ENCODE measurements at regions not wholly inside any gene's neighbourhood (a gene's known extent, or its start where the extent isn't known, plus 50 kb on each side); places are given as distances from the start of the nearest gene placed in this dataset.

GRCh38 chr2:2827046-2827636 is 496.1 kb upstream of the MYT1L start:
- Histone ChIP-seq H3K4me1 (peaks cover 32% of the 10 kb centered on the region), H3K4me3 (no peak overlapping the region), H3K27me3 (no peaks in the 10 kb centered on the region), H3K9ac (no peak overlapping the region), H3K9me3 (peaks cover under 1% of the 10 kb centered on the region; the same call in 1 of the 2 replicates), H3K4me2 (no peak overlapping the region), H3K36me3 (no peaks in the 10 kb centered on the region), H4K20me1 (no peaks in the 10 kb centered on the region), H3K27ac (no peak overlapping the region)
- TF ChIP-seq Cebpa-rat (IDR thresholded peaks at IDR 0.05), result no peak

- Histone ChIP-seq H3K36me3 (no peaks in the 10 kb centered on the region), H3K9me3 (peaks cover 5% of the 10 kb centered on the region; the same call in 1 of the 2 replicates), H3K27me3 (no peaks in the 10 kb centered on the region), H3K27ac (no peak overlapping the region), H3K4me1 (peaks cover 29% of the 10 kb centered on the region), H3K4me2 (peak overlapping the region; percentile 51), H4K20me1 (no peaks in the 10 kb centered on the region), H3K4me3 (no peak overlapping the region), H3K9ac (no peak overlapping the region)
- no peak for TF ChIP-seq Cebpa-rat (IDR thresholded peaks at IDR 0.05)
Observed at GRCh38 chr2:2826621-2827020, 495.5 kb upstream of the MYT1L start.

- Histone ChIP-seq H3K9ac (no peak overlapping the region), H3K4me2 (peak overlapping the region; percentile 51), H3K27ac (no peak overlapping the region), H3K9me3 (peaks cover 10% of the 10 kb centered on the region), H3K27me3 (no peaks in the 10 kb centered on the region), H4K20me1 (no peaks in the 10 kb centered on the region), H3K4me1 (peaks cover 25% of the 10 kb centered on the region), H3K4me3 (no peak overlapping the region), H3K36me3 (no peaks in the 10 kb centered on the region)
- no peak for TF ChIP-seq Cebpa-rat (IDR thresholded peaks at IDR 0.05)
Observed at GRCh38 chr2:2826209-2826551, 495.1 kb upstream of the MYT1L start.

- Histone ChIP-seq H3K9ac (no peak overlapping the region), H3K9me3 (peaks cover 10% of the 10 kb centered on the region), H3K4me3 (no peak overlapping the region), H3K27ac (no peak overlapping the region), H3K27me3 (no peaks in the 10 kb centered on the region), H4K20me1 (no peaks in the 10 kb centered on the region), H3K4me2 (peak overlapping the region; percentile 51), H3K36me3 (no peaks in the 10 kb centered on the region), H3K4me1 (peaks cover 22% of the 10 kb centered on the region)
- no peak for TF ChIP-seq Cebpa-rat (IDR thresholded peaks at IDR 0.05)
Observed at GRCh38 chr2:2825516-2826208, 494.6 kb upstream of the MYT1L start.

DNA sequence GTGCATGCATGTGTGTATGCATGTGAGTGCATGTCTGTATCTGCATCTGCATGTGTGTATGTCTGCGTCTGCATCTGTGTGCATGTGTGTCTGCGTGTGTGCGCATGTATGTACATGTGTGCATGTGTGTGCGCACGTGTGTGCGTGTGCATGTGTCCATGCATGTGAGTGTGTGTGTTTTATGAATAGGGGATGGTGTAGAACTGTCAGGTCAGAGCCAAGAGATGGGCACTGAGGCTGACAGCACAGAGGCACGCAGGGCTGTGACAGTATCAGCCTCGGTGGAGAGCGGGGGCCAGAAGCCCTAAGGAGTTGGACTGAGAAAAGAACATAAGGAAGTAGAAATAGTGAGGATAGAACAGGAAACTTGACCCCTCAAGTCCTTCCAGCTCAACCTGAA is 494.0 kb upstream of the MYT1L start:
- peaks cover 10% of the 10 kb centered on the region for H3K9me3 ChIP-seq
- no peak overlapping the region for H3K4me2 ChIP-seq
- H3K27me3 ChIP-seq, result no peaks in the 10 kb centered on the region
- H3K36me3 ChIP-seq, result no peaks in the 10 kb centered on the region
- H3K4me1 ChIP-seq, result peaks cover 22% of the 10 kb centered on the region
- H4K20me1 ChIP-seq, result no peaks in the 10 kb centered on the region
- H3K4me3 ChIP-seq, result no peak overlapping the region
- no peak for TF ChIP-seq Cebpa-rat (IDR thresholded peaks at IDR 0.05)
- no peak overlapping the region for H3K27ac ChIP-seq
- no peak overlapping the region for H3K9ac ChIP-seq

- Histone ChIP-seq H3K9me3 (peaks cover 10% of the 10 kb centered on the region), H3K9ac (no peak overlapping the region), H3K4me1 (peaks cover 22% of the 10 kb centered on the region), H3K4me3 (no peak overlapping the region), H3K27me3 (no peaks in the 10 kb centered on the region), H3K4me2 (no peak overlapping the region), H3K27ac (no peak overlapping the region), H3K36me3 (no peaks in the 10 kb centered on the region), H4K20me1 (no peaks in the 10 kb centered on the region)
- TF ChIP-seq Cebpa-rat (IDR thresholded peaks at IDR 0.05), result no peak
Observed at GRCh38 chr2:2824588-2824987, 493.5 kb upstream of the MYT1L start.

DNA sequence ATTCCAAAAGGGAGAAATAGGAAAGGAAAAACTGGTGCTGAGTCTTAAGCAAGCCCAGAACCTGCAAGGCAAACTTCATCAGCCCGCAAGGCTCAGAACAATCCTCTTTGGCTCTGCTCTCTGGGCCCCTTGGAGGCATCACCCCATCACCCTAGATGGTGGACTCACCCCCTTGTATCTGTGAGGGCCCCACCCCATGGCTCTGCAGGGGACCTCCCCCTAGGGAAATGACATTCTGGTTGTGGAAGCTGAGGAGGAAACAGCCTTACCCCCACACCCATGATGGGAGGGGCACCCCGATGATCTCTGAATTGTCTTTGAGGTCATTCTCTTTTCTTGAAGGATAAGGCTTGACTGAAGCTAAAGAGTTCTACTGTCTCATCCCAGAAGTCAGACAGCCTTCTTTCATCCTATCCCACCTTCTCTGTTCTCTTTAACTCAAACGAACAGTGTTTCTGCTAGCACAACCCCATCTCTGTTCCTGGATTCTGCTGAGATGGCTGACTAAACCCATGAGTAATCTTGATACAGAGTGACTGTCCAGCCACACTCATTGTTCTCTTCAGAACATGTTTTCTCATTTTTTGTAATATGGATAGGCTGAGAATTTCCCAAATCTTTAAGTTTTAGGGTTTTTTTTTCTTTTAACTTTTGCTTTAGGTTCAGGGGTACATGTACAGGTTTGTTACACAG is 492.1 kb upstream of the MYT1L start:
- Histone ChIP-seq H3K9me3 (peaks cover 10% of the 10 kb centered on the region), H3K9ac (no peak overlapping the region), H3K4me3 (no peak overlapping the region), H3K4me1 (peaks cover 14% of the 10 kb centered on the region), H3K4me2 (no peak overlapping the region), H4K20me1 (no peaks in the 10 kb centered on the region), H3K36me3 (no peaks in the 10 kb centered on the region), H3K27ac (no peak overlapping the region), H3K27me3 (no peaks in the 10 kb centered on the region)
- no peak for TF ChIP-seq Cebpa-rat (IDR thresholded peaks at IDR 0.05)

DNA sequence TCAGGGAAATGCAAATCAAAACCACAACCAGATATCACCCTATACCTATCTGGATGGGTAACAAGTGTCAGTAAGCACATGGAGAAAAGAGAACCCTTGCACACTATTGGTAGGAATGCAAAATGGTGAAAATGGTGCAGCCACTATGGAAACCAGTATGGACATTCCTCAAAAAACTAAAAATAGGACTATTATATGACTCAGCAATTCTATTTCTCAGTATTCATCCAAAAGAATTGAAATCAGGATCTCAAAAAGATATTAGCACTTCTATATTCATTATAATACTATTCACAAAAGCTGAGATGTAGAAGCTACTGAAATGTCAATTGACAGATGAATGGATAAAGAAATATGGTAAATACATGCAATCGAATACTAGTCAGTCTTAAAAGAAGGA is 491.1 kb upstream of the MYT1L start:
- Histone ChIP-seq H3K4me2 (no peak overlapping the region), H3K4me3 (no peak overlapping the region), H3K36me3 (no peaks in the 10 kb centered on the region), H3K27me3 (no peaks in the 10 kb centered on the region), H3K9me3 (peaks cover 10% of the 10 kb centered on the region), H3K4me1 (peaks cover 12% of the 10 kb centered on the region), H3K27ac (no peak overlapping the region), H3K9ac (no peak overlapping the region), H4K20me1 (no peaks in the 10 kb centered on the region)
- no peak for TF ChIP-seq Cebpa-rat (IDR thresholded peaks at IDR 0.05)

GRCh38 chr2:2812648-2813047 is 481.6 kb upstream of the MYT1L start:
- Histone ChIP-seq H3K4me2 (no peak overlapping the region), H3K36me3 (no peaks in the 10 kb centered on the region), H3K9ac (no peak overlapping the region), H3K4me3 (no peak overlapping the region), H3K4me1 (no peaks in the 10 kb centered on the region), H3K9me3 (peaks cover 22% of the 10 kb centered on the region), H3K27ac (no peak overlapping the region), H3K27me3 (no peaks in the 10 kb centered on the region), H4K20me1 (no peaks in the 10 kb centered on the region)
- TF ChIP-seq Cebpa-rat (IDR thresholded peaks at IDR 0.05), result no peak

DNA sequence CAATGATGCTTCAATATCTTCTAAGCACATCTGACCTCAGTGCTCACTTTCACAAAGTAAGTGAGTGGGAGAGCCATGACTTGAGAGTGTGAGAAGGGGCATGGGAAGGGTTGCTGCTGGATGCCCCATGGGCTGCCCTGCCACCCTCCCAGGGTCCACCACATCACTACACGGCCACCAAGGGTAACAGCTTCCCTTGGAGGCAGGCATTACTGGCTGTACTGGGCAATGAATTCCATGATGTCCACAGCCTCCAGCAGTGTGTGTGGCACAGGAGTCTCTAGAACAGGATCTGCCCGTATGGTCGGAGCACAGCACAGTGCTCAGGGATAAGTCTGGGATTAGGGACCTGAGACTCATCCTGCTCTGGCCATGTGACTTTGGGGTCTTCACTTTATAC is 481.0 kb upstream of the MYT1L start:
- Histone ChIP-seq H4K20me1 (no peaks in the 10 kb centered on the region), H3K4me1 (no peaks in the 10 kb centered on the region), H3K4me3 (no peak overlapping the region), H3K27ac (no peak overlapping the region), H3K9me3 (peaks cover 22% of the 10 kb centered on the region), H3K27me3 (no peaks in the 10 kb centered on the region), H3K4me2 (no peak overlapping the region), H3K36me3 (no peaks in the 10 kb centered on the region), H3K9ac (no peak overlapping the region)
- TF ChIP-seq Cebpa-rat (IDR thresholded peaks at IDR 0.05), result no peak
